ENCODE measurements at regions not wholly inside any gene's neighbourhood (a gene's known extent, or its start where the extent isn't known, plus 50 kb on each side); places are given as distances from the start of the nearest gene placed in this dataset.

GRCh38 chr2:8282858-8283252 is 399.0 kb upstream of the ID2 start:
- no peak for DNase-seq (ENCODE audit: low spot score)

DNA sequence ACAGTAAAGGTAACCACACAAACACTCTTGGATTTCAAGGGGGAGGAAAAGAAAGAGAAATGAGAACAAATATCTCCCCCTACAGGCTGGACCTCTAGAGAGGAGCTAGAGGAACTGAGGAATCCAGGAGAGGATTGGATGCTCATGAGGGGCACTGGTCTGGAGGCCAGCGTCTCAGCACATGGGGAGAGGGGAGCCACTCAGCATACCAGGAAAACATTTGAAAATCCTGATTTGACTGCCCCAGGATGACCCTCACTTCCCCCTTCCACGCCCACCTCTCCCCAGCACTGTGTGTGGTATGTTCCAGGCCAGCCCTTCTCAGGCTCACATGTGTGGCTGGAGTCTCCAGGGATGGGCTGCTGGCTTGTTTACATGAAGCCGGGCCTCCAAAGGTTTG is 396.8 kb upstream of the ID2 start:
- peak; percentile 4 for DNase-seq (ENCODE audit: low spot score)

DNA sequence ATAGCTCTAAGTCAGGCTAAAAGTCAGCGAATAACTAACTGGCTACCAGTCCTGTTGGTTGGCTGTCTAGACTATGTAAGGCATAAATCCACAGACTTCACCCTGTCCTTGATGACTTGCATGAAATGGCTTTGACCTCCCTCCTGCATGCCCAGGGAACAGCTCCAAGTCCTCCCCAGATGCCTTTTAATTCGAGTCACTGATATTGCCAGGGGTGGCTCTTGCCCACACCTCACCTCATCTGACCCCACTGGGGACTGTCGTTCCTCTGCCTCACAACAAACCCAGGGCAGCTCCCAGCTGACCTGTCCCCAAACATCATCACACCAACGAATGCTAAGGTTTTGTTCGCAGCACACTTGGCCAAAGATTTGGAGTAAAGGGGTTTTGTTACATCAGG is 396.0 kb upstream of the ID2 start:
- no peak for DNase-seq (ENCODE audit: low spot score)

- no peak for DNase-seq (ENCODE audit: low spot score)
These were observed 393.6 kb upstream of the ID2 start for GRCh38 chr2:8288206-8288605.

DNA sequence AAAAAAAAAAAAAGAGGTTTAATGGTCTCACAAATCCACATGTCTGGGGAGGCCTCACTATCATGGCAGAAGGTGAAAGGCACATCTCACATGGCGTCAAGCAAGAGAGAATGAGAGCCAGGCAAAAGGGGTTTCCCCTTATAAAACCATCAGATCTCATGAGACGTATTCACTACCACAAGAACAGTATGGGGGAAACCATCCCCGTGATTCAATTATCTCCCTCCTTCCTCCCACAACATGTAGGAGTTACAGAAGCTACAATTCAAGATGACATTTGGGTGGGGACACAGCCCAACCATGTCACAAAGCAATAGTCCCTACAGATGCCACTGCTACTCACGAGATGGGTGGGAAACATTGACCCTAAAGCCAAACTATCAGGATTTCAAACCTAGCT is 392.7 kb upstream of the ID2 start:
- DNase-seq (ENCODE audit: low spot score) = no peak

DNA sequence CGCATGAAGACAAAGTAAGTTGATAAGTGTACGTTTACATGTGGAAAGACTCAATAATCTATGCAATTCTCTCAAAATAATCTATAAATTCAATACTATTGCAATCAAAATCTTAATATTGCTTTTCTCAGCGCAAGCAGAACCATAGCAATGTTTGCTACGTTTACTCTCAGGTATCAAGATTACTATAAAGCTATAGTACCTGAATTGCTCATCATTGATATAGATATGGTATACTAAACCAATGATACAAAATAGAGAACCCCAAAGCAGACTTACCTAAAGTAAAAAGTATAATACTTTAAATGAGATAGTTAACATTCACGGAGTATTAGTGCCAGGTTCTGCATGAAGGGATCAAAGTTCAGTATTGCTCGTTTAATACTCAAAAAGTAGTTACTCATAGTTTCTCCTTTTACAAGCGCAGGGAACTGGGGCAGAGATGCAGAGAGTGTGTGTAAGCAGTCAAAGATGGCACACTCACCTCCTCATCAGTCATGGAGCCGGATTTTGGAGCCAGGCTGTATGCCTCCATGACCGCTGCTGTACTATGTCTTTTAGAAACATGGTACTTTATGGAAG is 391.0 kb upstream of the ID2 start:
- no peak for DNase-seq (ENCODE audit: low spot score)

DNA sequence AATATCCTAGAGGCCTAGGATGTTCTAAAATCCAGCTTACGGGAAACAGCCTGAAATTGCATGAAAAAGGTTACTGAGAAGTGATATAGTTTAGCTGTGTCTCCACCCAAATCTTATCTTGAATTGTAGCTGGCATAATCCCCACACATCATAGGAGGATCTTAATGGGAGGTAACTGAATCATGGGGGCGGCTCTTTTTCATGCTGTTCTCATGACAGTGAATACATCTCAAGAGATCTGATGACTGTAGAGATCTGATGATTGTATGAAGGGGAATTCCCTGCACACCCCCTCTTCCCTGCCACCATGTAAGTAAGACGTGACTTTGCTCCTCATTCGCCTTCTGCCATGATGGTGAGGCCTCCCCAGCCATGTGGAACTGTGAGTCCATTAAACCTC is 385.6 kb upstream of the ID2 start:
- DNase-seq (ENCODE audit: low spot score) = no peak

- no peak for DNase-seq (ENCODE audit: low spot score)
These were observed 384.3 kb upstream of the ID2 start for GRCh38 chr2:8297376-8298231.

- DNase-seq (ENCODE audit: low spot score) = no peak
These were observed 383.1 kb upstream of the ID2 start for GRCh38 chr2:8298783-8299182.

DNA sequence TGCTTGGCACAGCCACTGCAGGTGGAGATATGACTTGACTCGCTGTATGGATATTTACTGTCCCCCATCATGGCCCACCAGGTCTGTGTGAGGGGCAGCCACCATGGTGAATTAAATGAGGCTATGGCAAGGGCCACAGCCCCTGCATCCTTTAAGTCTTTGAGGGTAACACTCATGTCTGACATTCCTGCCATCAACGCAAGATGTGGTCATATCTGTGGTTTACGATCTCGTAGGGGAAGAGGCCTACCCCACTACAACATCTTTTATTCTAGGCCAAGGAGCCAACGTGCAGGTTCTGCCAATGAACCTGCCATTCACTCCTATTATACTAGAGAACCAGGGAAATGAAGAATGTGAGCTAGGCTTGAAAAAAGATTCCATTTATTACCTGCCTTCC is 381.6 kb upstream of the ID2 start:
- no peak for DNase-seq (ENCODE audit: low spot score)

- DNase-seq (ENCODE audit: low spot score) = no peak
These were observed 381.0 kb upstream of the ID2 start for GRCh38 chr2:8300905-8301304.

DNA sequence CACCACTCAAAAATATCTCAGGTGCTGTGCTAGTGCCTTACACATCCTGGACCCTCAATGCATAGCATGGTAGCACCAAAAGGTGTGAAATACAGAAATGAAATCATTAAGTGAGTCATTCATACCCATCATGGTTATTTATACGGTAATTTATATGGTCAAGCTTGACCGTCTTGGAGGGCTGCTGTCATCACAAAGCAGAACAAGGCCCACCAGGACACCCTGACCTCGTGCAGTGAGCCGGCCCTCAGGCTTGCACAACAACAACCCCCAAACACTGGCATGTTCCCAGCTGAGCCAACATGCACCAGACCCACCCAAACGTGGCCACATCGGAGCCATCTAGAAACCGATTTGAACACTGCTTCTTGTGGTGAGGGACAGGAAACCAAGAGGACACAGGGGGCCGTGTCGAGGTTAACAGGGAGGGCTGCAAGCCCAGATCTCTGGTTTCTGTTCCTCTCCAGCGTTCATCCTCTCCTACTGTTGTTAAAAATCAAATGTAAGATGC is 378.5 kb upstream of the ID2 start:
- DNase-seq (ENCODE audit: low spot score) = no peak

- no peak for DNase-seq (ENCODE audit: low spot score)
These were observed 376.8 kb upstream of the ID2 start for GRCh38 chr2:8304821-8305766.

- no peak for DNase-seq (ENCODE audit: low spot score)
These were observed 375.1 kb upstream of the ID2 start for GRCh38 chr2:8306530-8307351.

DNA sequence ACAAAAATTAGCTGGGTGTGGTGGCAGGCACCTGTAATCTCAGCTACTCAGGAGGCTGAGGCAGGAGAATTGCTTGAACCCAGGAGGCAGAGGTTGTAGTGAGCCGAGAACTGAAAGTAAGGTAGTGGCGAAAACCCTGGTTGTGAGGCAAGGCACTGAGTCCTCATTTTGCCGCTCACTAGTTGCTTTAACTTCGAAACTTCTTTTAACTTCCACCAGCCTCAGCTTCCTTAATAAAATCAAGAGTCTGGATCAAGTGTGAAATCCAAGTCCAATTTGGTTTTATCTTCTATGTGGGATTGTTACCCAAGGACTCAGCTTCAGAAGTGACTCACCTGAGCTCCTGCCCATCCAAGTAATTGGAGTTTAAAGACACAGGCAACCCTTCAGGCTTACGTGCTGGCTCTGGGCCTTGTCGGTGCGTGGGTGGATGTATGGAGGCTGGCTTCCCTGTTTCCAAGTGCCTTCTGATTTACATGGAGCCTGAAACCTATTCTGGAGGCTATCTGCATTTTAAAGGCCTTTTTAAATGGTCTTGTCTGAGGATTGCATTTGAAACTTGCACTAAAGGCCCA is 374.2 kb upstream of the ID2 start:
- no peak for DNase-seq (ENCODE audit: low spot score)

DNA sequence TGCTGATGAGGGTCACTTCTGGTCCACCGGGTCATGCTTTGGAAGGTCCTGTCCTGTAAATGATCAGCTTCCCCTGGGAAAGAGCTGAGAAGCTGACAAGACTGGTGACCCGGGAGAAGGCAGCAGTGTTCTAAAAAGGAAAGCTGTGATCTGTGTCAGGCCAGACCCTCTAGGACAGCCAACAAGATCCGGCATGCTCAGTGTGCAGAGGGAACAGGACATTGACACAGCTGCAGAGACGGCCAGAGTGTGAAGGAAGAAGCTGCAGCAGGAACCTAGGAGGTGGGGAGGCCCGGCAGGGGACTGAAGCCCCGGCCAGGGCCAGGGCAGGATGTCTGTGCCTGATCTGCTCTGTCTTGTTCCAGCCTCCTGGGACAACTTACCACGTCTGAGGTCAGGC is 372.7 kb upstream of the ID2 start:
- DNase-seq (ENCODE audit: low spot score) = no peak

GRCh38 chr2:8310557-8311455 is 371.1 kb upstream of the ID2 start:
- no peak for DNase-seq (ENCODE audit: low spot score)

- DNase-seq (ENCODE audit: low spot score) = no peak
These were observed 369.6 kb upstream of the ID2 start for GRCh38 chr2:8312221-8312620.

- no peak for DNase-seq (ENCODE audit: low spot score)
These were observed 368.7 kb upstream of the ID2 start for GRCh38 chr2:8312861-8313830.
